ENCODE measurements at regions not wholly inside any gene's neighbourhood (a gene's known extent, or its start where the extent isn't known, plus 50 kb on each side); places are given as distances from the start of the nearest gene placed in this dataset.

DNA sequence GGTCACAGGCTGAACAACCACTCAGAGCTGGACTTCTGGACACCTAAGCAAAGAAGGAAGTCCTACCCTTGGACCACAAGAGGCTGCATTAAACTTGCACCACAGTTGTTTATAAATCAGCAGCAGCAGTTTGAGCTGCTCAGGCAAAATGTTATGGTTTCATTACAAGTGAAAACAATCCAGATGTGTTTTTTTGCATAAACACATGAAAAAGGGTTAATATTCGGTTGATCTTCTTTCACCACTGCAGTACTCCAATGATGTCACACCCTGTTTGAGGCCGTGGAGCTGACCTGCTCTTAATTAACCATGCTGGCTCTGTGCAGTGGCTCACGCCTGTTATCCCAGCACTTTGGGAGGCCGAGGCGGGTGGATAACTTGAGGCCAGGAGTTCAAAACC is 490.8 kb upstream of the CELF2 start:
- Histone ChIP-seq H3K4me2 (no peak overlapping the region), H3K36me3 (ENCODE audit: low read depth) (no peaks in the 10 kb centered on the region), H3K9me2 (ENCODE audit: insufficient read depth) (no peaks in the 10 kb centered on the region), H3K9me3 (ENCODE audit: insufficient read depth, low read depth) (no peaks in the 10 kb centered on the region), H3K4me3 (no peak overlapping the region), H3K27ac (no peak overlapping the region), H3K4me1 (replicated peaks; ENCODE audit: insufficient read depth) (no peaks in the 10 kb centered on the region), H3K79me2 (ENCODE audit: low read depth) (no peaks in the 10 kb centered on the region), H3K27me3 (ENCODE audit: insufficient read depth, low read depth) (no peaks in the 10 kb centered on the region; the same call in 1 of the 2 replicates), H3F3A (ENCODE audit: insufficient read depth, low read depth) (no peaks in the 10 kb centered on the region), H4K20me1 (ENCODE audit: insufficient read depth) (no peaks in the 10 kb centered on the region), H2AFZ (no peak overlapping the region)
- intact Hi-C loops (cut with micrococcal nuclease; ENCODE audit: unreplicated experiment), result no loop called here
- TF ChIP-seq, protein P1, sequence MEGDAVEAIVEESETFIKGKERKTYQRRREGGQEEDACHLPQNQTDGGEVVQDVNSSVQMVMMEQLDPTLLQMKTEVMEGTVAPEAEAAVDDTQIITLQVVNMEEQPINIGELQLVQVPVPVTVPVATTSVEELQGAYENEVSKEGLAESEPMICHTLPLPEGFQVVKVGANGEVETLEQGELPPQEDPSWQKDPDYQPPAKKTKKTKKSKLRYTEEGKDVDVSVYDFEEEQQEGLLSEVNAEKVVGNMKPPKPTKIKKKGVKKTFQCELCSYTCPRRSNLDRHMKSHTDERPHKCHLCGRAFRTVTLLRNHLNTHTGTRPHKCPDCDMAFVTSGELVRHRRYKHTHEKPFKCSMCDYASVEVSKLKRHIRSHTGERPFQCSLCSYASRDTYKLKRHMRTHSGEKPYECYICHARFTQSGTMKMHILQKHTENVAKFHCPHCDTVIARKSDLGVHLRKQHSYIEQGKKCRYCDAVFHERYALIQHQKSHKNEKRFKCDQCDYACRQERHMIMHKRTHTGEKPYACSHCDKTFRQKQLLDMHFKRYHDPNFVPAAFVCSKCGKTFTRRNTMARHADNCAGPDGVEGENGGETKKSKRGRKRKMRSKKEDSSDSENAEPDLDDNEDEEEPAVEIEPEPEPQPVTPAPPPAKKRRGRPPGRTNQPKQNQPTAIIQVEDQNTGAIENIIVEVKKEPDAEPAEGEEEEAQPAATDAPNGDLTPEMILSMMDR (conservative IDR thresholded peaks at IDR 0.05), result no peak
- TF ChIP-seq EZH2 (IDR thresholded peaks at IDR 0.05; ENCODE audit: low read depth), result no peak
- ChIA-PET POLR2A (ENCODE audit: unreplicated experiment) (no interaction called here), CTCF (no interaction called here)
- no TSS peak for BruUV-seq (replicated peaks)
- no peak for DNase-seq

DNA sequence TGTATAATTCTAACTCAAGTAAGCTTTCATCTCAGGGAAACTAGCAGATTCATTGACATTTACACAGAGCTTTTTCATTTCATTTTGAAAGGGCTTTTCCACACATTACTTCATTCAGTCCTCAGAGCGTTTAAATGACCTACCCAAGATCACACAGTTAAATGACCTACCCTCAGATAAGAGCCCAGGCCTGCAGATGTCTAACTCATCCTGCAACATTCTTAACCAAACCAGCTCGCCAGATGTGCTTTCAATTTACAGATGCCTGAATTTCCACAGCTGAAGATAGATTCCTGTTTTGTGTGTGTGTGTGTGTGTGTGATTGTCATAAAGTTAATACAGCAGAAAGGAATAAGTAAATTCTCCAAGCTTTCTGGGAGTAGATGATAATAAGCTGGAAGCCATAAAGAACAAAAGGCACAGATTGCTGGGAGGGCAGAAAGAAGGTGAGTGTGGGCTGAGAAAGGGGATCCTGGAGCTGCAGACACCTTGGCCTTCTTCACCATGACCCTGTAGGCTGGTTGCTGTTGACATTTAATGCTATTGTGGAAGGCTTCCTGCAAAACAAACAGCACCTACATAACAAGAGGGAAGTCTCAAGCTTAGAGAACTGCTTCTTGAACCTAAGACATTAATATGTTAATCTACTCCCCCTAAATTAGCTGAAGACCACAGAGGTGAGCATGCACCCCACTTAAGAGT is 489.7 kb upstream of the CELF2 start:
- Histone ChIP-seq H3K79me2 (ENCODE audit: low read depth) (no peaks in the 10 kb centered on the region), H3K27ac (no peak overlapping the region), H3K4me1 (replicated peaks; ENCODE audit: insufficient read depth) (no peaks in the 10 kb centered on the region), H3K27me3 (ENCODE audit: insufficient read depth, low read depth) (no peaks in the 10 kb centered on the region), H3K9me3 (ENCODE audit: insufficient read depth, low read depth) (no peaks in the 10 kb centered on the region), H3K4me3 (no peak overlapping the region), H3K9me2 (ENCODE audit: insufficient read depth) (no peaks in the 10 kb centered on the region), H3K4me2 (no peak overlapping the region), H4K20me1 (ENCODE audit: insufficient read depth) (no peaks in the 10 kb centered on the region), H2AFZ (no peak overlapping the region), H3F3A (ENCODE audit: insufficient read depth, low read depth) (no peaks in the 10 kb centered on the region), H3K36me3 (ENCODE audit: low read depth) (no peaks in the 10 kb centered on the region)
- no TSS peak for BruUV-seq (replicated peaks)
- POLR2A ChIA-PET (ENCODE audit: unreplicated experiment), result no interaction called here
- intact Hi-C loops (cut with micrococcal nuclease; ENCODE audit: unreplicated experiment), result no loop called here
- CTCF ChIA-PET, result no interaction called here
- no peak for TF ChIP-seq EZH2 (IDR thresholded peaks at IDR 0.05; ENCODE audit: low read depth)
- TF ChIP-seq, protein P1 (conservative IDR thresholded peaks at IDR 0.05), result no peak
- DNase-seq, result no peak

DNA sequence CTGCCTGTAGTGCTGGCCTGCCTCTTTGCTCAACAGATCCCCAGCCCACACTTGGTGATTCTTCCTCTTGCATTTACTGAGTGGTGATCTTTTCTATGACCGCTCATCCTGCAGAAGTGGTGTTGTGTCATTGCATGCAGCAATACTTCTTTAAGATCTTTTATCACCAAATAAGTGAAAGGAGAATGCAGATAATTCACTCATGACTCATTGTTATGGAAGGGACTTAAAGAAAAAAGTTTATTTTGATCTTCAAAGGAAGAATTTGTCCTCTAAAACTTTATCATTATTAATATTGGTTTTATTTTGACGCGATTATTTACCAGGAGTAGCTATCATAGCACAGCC is 489.1 kb upstream of the CELF2 start:
- ChIA-PET CTCF (no interaction called here), POLR2A (ENCODE audit: unreplicated experiment) (no interaction called here)
- H3K4me1 ChIP-seq (replicated peaks; ENCODE audit: insufficient read depth), result no peaks in the 10 kb centered on the region
- H3K9me2 ChIP-seq (ENCODE audit: insufficient read depth), result no peaks in the 10 kb centered on the region
- intact Hi-C loops (cut with micrococcal nuclease; ENCODE audit: unreplicated experiment), result no loop called here
- H3K4me2 ChIP-seq, result no peak overlapping the region
- H2AFZ ChIP-seq, result no peak overlapping the region
- BruUV-seq (replicated peaks), result no TSS peak
- no peaks in the 10 kb centered on the region for H3K9me3 ChIP-seq (ENCODE audit: insufficient read depth, low read depth)
- no peak for DNase-seq
- no peak overlapping the region for H3K4me3 ChIP-seq
- no peaks in the 10 kb centered on the region for H3K27me3 ChIP-seq (ENCODE audit: insufficient read depth, low read depth)
- H3F3A ChIP-seq (ENCODE audit: insufficient read depth, low read depth), result no peaks in the 10 kb centered on the region
- H3K79me2 ChIP-seq (ENCODE audit: low read depth), result no peaks in the 10 kb centered on the region
- no peak overlapping the region for H3K27ac ChIP-seq
- no peaks in the 10 kb centered on the region for H3K36me3 ChIP-seq (ENCODE audit: low read depth)
- no peaks in the 10 kb centered on the region for H4K20me1 ChIP-seq (ENCODE audit: insufficient read depth)
- TF ChIP-seq, protein P1 (conservative IDR thresholded peaks at IDR 0.05), result no peak
- no peak for TF ChIP-seq EZH2 (IDR thresholded peaks at IDR 0.05; ENCODE audit: low read depth)
